DOHH2 (cell line): ENCODE measurements at regions not wholly inside any gene's neighbourhood (a gene's known extent, or its start where the extent isn't known, plus 50 kb on each side); places are given as distances from the start of the nearest gene placed in this dataset.

Source experiments
- H3F3A ChIP-seq: fragments of 200-600 bp; sonication (generic), shearing (Covaris generic); 2 replicates; pipeline ENCODE4 v1.6.0; 2016; ENCODE audit warnings: antibody characterized with exemption, mild to moderate bottlenecking; ENCODE audit not compliant: control insufficient read depth, insufficient read depth
- H3K27ac ChIP-seq: fragments of 200-600 bp; sonication (generic); 2 replicates; pipeline ENCODE4 v1.5.1; 2014; ENCODE audit warnings: low read depth, mild to moderate bottlenecking, low read length, moderate library complexity
- H3K27me3 ChIP-seq: fragments of 200-600 bp; sonication (generic); 2 replicates; pipeline ENCODE4 v1.6.1; 2014; ENCODE audit warnings: mild to moderate bottlenecking, low read length, mixed read lengths; ENCODE audit not compliant: control insufficient read depth
- H3K36me3 ChIP-seq: fragments of 200-600 bp; sonication (generic); 2 replicates; pipeline ENCODE4 v1.6.1; 2014; ENCODE audit warnings: mild to moderate bottlenecking, low read length, moderate library complexity, mixed read lengths; ENCODE audit not compliant: control insufficient read depth
- H3K4me1 ChIP-seq: fragments of 200-600 bp; sonication (generic); 2 replicates; pipeline ENCODE4 v1.6.1; 2014; ENCODE audit warnings: mild to moderate bottlenecking, low read length, mixed read lengths; ENCODE audit not compliant: control insufficient read depth
- H3K4me2 ChIP-seq: fragments of 200-600 bp; sonication (generic); 2 replicates; pipeline ENCODE4 v1.6.0; 2014; ENCODE audit warnings: mild to moderate bottlenecking, low read length, moderate library complexity
- H3K4me3 ChIP-seq: fragments of 200-600 bp; sonication (generic); 2 replicates; pipeline ENCODE4 v1.5.1; 2014; ENCODE audit warnings: mild to moderate bottlenecking, low read length, mixed read lengths
- H3K79me2 ChIP-seq: fragments of 200-600 bp; sonication (generic); 2 replicates; pipeline ENCODE4 v1.6.1; 2014; ENCODE audit warnings: mild to moderate bottlenecking, low read length, mixed read lengths; ENCODE audit not compliant: control insufficient read depth
- H3K9me2 ChIP-seq: fragments of 200-600 bp; sonication (generic); replicated peaks from 2 replicates; pipeline ENCODE4 v1.6.1; 2014; ENCODE audit warnings: mild to moderate bottlenecking, low read length, mixed read lengths; ENCODE audit not compliant: control insufficient read depth
- H3K9me3 ChIP-seq: fragments of 200-600 bp; sonication (generic); 2 replicates; pipeline ENCODE4 v1.6.1; 2014; ENCODE audit warnings: antibody characterized with exemption, low read length, mixed read lengths; ENCODE audit not compliant: control insufficient read depth, insufficient read depth
- H4K20me1 ChIP-seq: fragments of 200-600 bp; sonication (generic); 2 replicates; pipeline ENCODE4 v1.6.0; 2014; ENCODE audit warnings: low read depth, mild to moderate bottlenecking, antibody characterized with exemption, low read length, moderate library complexity; ENCODE audit not compliant: control insufficient read depth, insufficient read depth
- EZH2phosphoT487 ChIP-seq: fragments of 200-600 bp; sonication (generic); IDR thresholded peaks from 2 replicates; pipeline ENCODE4 v1.6.1; 2017; ENCODE audit warnings: borderline replicate concordance, mild to moderate bottlenecking, antibody characterized with exemption, low read length, moderate library complexity, mixed read lengths
- TF ChIP-seq, protein P1 (sequence below): fragments of 200-600 bp; sonication (generic); IDR thresholded peaks from one replicate; pipeline ENCODE4 v1.5.1; 2014; ENCODE audit warnings: antibody characterized with exemption, mild to moderate bottlenecking, low read depth, low read length; ENCODE audit not compliant: poor library complexity, severe bottlenecking

DNA sequence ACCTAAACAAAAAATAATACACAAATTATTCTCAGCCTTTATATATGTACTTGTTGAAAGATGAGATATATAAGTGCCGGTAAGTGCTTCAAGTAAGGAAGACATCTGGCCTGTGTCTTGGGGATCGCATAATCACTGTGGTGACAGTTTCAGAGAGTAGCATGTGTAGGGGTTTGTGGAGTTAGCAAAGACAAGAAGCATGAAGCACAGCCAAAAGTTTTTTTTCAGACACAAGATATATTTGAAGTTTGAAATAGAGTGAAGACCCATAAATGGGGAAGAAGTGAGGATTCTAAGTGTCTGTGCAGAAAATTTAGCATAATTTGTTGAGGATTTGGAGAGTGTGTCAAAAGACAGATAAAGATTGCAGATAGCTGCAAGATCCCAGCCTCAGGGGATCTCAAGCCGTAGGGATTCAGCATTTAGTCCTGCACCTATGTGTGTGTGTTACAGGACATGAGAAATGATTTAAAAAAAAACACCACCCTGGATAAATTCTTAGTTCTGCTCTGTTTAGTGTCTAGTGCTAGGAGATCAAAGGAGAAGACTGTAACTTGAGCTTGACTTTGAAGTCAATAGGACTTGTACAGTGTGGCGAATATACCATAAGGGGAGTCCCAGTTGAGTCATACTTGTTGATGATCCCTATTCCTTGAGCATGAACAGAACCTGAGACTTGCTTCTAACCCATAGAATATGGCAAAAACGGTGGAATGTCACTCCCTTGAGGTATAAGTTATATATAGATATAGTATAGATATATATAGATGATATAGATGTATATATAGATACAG is 123.9 kb upstream of the GRM7 start:
- no peaks in the 10 kb centered on the region for H3K79me2 ChIP-seq
- no peak overlapping the region for H3K4me3 ChIP-seq
- no peak for TF ChIP-seq EZH2phosphoT487
- TF ChIP-seq, protein P1, sequence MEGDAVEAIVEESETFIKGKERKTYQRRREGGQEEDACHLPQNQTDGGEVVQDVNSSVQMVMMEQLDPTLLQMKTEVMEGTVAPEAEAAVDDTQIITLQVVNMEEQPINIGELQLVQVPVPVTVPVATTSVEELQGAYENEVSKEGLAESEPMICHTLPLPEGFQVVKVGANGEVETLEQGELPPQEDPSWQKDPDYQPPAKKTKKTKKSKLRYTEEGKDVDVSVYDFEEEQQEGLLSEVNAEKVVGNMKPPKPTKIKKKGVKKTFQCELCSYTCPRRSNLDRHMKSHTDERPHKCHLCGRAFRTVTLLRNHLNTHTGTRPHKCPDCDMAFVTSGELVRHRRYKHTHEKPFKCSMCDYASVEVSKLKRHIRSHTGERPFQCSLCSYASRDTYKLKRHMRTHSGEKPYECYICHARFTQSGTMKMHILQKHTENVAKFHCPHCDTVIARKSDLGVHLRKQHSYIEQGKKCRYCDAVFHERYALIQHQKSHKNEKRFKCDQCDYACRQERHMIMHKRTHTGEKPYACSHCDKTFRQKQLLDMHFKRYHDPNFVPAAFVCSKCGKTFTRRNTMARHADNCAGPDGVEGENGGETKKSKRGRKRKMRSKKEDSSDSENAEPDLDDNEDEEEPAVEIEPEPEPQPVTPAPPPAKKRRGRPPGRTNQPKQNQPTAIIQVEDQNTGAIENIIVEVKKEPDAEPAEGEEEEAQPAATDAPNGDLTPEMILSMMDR = no peak
- H3K9me3 ChIP-seq = no peaks in the 10 kb centered on the region
- no peaks in the 10 kb centered on the region for H3K36me3 ChIP-seq
- no peaks in the 10 kb centered on the region for H3K27me3 ChIP-seq
- H4K20me1 ChIP-seq = no peaks in the 10 kb centered on the region
- no peaks in the 10 kb centered on the region for H3K4me1 ChIP-seq
- no peaks in the 10 kb centered on the region for H3K9me2 ChIP-seq
- H3K4me2 ChIP-seq = no peak overlapping the region
- no peaks in the 10 kb centered on the region for H3F3A ChIP-seq
- no peak overlapping the region for H3K27ac ChIP-seq

DNA sequence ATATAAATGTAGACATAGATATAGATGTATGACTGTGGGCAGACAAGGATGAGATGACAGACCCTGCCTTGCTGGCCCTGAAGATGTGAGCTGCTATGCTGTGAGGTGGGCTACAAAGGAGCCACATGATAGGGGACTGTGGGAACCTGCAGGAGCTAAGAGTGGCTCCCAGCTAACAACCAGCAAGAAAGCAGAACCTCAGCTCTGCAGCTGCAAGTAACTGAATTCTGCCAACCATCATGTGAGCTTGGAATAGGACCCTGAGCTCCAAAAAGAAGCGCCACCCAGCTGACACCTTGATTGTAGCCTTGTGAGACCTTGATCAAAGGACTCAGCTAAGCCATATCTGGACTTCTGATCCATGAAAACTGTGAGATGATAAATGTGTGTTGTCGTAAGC is 123.3 kb upstream of the GRM7 start:
- Histone ChIP-seq H4K20me1 (no peaks in the 10 kb centered on the region), H3K27me3 (no peaks in the 10 kb centered on the region), H3K36me3 (no peaks in the 10 kb centered on the region), H3F3A (no peaks in the 10 kb centered on the region), H3K79me2 (no peaks in the 10 kb centered on the region), H3K9me2 (no peaks in the 10 kb centered on the region), H3K27ac (no peak overlapping the region), H3K4me1 (no peaks in the 10 kb centered on the region), H3K4me2 (no peak overlapping the region), H3K9me3 (no peaks in the 10 kb centered on the region), H3K4me3 (no peak overlapping the region)
- no peak for TF ChIP-seq EZH2phosphoT487
- TF ChIP-seq, protein P1 = no peak

DNA sequence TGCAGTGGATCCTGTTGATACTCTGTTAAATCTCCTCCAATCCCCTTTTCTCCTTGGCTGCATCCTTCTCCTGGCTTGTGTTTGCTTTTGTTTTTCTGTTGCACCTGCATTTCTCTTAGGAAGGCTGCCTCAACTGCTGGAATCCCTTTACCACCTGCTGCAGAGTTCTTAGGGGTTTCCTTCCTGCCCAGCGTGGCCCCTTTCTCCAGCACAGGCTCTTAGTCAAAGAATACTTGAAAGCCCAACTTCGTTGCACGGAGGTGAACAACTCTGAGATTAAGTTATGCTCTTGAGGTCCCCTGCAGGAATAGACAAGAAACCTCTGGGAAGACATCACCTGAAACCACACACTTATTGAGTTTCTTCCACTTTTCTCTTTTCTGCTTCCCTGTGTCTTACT is 121.6 kb upstream of the GRM7 start:
- Histone ChIP-seq H3K27me3 (no peaks in the 10 kb centered on the region), H3K9me3 (no peaks in the 10 kb centered on the region), H4K20me1 (no peaks in the 10 kb centered on the region), H3F3A (no peaks in the 10 kb centered on the region), H3K4me1 (no peaks in the 10 kb centered on the region), H3K4me2 (no peak overlapping the region), H3K9me2 (no peaks in the 10 kb centered on the region), H3K27ac (no peak overlapping the region), H3K79me2 (no peaks in the 10 kb centered on the region), H3K4me3 (no peak overlapping the region), H3K36me3 (no peaks in the 10 kb centered on the region)
- TF ChIP-seq, protein P1 = no peak
- no peak for TF ChIP-seq EZH2phosphoT487
